Ovary (tissue), 3 donors: ENCODE measurements at regions not wholly inside any gene's neighbourhood (a gene's known extent, or its start where the extent isn't known, plus 50 kb on each side); places are given as distances from the start of the nearest gene placed in this dataset.

ENCODE experiments used
- EP300 ChIP-seq: sonication (generic); formaldehyde crosslinking; IDR thresholded peaks from one replicate; pipeline ENCODE4 v1.6.1; 2017; ENCODE audit warnings: antibody characterized with exemption
- POLR2A ChIP-seq: fragments of 450-650 bp; IDR thresholded peaks from one replicate; pipeline ENCODE4 v1.6.1; 2017; ENCODE audit warnings: antibody characterized with exemption, mild to moderate bottlenecking, moderate library complexity
- TF ChIP-seq, protein P1 (sequence below), 3 donors: fragments of 450-650 bp in 2 of 3; fragments of 200-600 bp in 1 of 3; IDR thresholded peaks; one replicate each; pipeline versions ENCODE4 v1.5.1 to v1.8.0; 2016 to 2022; ENCODE audit warnings: antibody characterized with exemption in 3 of 3, mild to moderate bottlenecking in 1 of 3
- donor health status: DM: no; HTN: no; CAD: no.

GRCh38 chr4:134345244-134345643, 143.7 kb upstream of the PABPC4L start:
- TF ChIP-seq, protein P1, sequence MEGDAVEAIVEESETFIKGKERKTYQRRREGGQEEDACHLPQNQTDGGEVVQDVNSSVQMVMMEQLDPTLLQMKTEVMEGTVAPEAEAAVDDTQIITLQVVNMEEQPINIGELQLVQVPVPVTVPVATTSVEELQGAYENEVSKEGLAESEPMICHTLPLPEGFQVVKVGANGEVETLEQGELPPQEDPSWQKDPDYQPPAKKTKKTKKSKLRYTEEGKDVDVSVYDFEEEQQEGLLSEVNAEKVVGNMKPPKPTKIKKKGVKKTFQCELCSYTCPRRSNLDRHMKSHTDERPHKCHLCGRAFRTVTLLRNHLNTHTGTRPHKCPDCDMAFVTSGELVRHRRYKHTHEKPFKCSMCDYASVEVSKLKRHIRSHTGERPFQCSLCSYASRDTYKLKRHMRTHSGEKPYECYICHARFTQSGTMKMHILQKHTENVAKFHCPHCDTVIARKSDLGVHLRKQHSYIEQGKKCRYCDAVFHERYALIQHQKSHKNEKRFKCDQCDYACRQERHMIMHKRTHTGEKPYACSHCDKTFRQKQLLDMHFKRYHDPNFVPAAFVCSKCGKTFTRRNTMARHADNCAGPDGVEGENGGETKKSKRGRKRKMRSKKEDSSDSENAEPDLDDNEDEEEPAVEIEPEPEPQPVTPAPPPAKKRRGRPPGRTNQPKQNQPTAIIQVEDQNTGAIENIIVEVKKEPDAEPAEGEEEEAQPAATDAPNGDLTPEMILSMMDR (IDR thresholded peaks at IDR 0.05), result no peak
- no peak for TF ChIP-seq EP300
- TF ChIP-seq POLR2A, result no peak
